ENCODE measurements at regions not wholly inside any gene's neighbourhood (a gene's known extent, or its start where the extent isn't known, plus 50 kb on each side); places are given as distances from the start of the nearest gene placed in this dataset.

GRCh38 chr13:109680288-109680687, 106.1 kb downstream of the IRS2 start:
- H3K27me3 Mint-ChIP-seq (ENCODE audit: low read depth, unreplicated experiment), result peaks cover 12% of the 10 kb centered on the region
- no peak overlapping the region for H3K4me3 ChIP-seq (ENCODE audit: insufficient read depth, low read depth, low read length)
- peaks cover 16% of the 10 kb centered on the region for H3K27me3 ChIP-seq (ENCODE audit: insufficient read depth, low read length)
- H2AFZ ChIP-seq (ENCODE audit: low read depth, low read length), result no peak overlapping the region
- H3K4me1 ChIP-seq (ENCODE audit: insufficient read depth, low read length), result no peaks in the 10 kb centered on the region
- FAIRE-seq (no peak), DNase-seq (ENCODE audit: low read depth) (no peak)
- no peaks in the 10 kb centered on the region for H4K20me1 ChIP-seq (ENCODE audit: insufficient read depth, low read length)
- H3K79me2 ChIP-seq (ENCODE audit: insufficient read depth, low read length), result no peaks in the 10 kb centered on the region
- H3K9ac ChIP-seq (ENCODE audit: low read length), result no peak overlapping the region
- H3K27ac Mint-ChIP-seq (ENCODE audit: unreplicated experiment), result no peak overlapping the region
- peaks cover 4% of the 10 kb centered on the region for H3K9me3 Mint-ChIP-seq (ENCODE audit: unreplicated experiment)
- H3K27ac ChIP-seq (ENCODE audit: low read depth, low read length), result no peak overlapping the region
- H3K36me3 Mint-ChIP-seq (ENCODE audit: low read depth, unreplicated experiment), result no peaks in the 10 kb centered on the region
- no peak overlapping the region for H3K4me3 Mint-ChIP-seq (ENCODE audit: unreplicated experiment)
- TF ChIP-seq EZH2 (IDR thresholded peaks at IDR 0.05; ENCODE audit: insufficient read depth, low read length), result no peak
- TF ChIP-seq CTCF (IDR thresholded peaks at IDR 0.05; ENCODE audit: insufficient read depth, low read depth, low read length), result no peak
- no peak overlapping the region for H3K4me2 ChIP-seq (ENCODE audit: low read length)
- H3K4me1 Mint-ChIP-seq (ENCODE audit: low read depth, unreplicated experiment), result no peaks in the 10 kb centered on the region
- H3K9me3 ChIP-seq (ENCODE audit: insufficient read depth, low read depth, low read length), result no peaks in the 10 kb centered on the region
- no peaks in the 10 kb centered on the region for H3K36me3 ChIP-seq (ENCODE audit: insufficient read depth, low read length)

GRCh38 chr13:109678459-109678858, 107.9 kb downstream of the IRS2 start:
- TF ChIP-seq EZH2 (IDR thresholded peaks at IDR 0.05; ENCODE audit: insufficient read depth, low read length) (no peak), CTCF (IDR thresholded peaks at IDR 0.05; ENCODE audit: insufficient read depth, low read depth, low read length) (no peak)
- H3K36me3 ChIP-seq (ENCODE audit: insufficient read depth, low read length), result no peaks in the 10 kb centered on the region
- H3K27ac Mint-ChIP-seq (ENCODE audit: unreplicated experiment), result no peak overlapping the region
- no peaks in the 10 kb centered on the region for H3K4me1 ChIP-seq (ENCODE audit: insufficient read depth, low read length)
- no peak overlapping the region for H3K27ac ChIP-seq (ENCODE audit: low read depth, low read length)
- H3K4me3 Mint-ChIP-seq (ENCODE audit: unreplicated experiment), result no peak overlapping the region
- DNase-seq (ENCODE audit: low read depth) (no peak), FAIRE-seq (no peak)
- H3K9me3 Mint-ChIP-seq (ENCODE audit: unreplicated experiment), result peaks cover 4% of the 10 kb centered on the region
- H3K27me3 Mint-ChIP-seq (ENCODE audit: low read depth, unreplicated experiment), result peaks cover 11% of the 10 kb centered on the region
- H3K4me1 Mint-ChIP-seq (ENCODE audit: low read depth, unreplicated experiment), result no peaks in the 10 kb centered on the region
- no peaks in the 10 kb centered on the region for H3K79me2 ChIP-seq (ENCODE audit: insufficient read depth, low read length)
- H2AFZ ChIP-seq (ENCODE audit: low read depth, low read length), result no peak overlapping the region
- H4K20me1 ChIP-seq (ENCODE audit: insufficient read depth, low read length), result no peaks in the 10 kb centered on the region
- no peaks in the 10 kb centered on the region for H3K9me3 ChIP-seq (ENCODE audit: insufficient read depth, low read depth, low read length)
- H3K4me3 ChIP-seq (ENCODE audit: insufficient read depth, low read depth, low read length), result no peak overlapping the region
- H3K9ac ChIP-seq (ENCODE audit: low read length), result no peak overlapping the region
- H3K36me3 Mint-ChIP-seq (ENCODE audit: low read depth, unreplicated experiment), result no peaks in the 10 kb centered on the region
- peaks cover 11% of the 10 kb centered on the region for H3K27me3 ChIP-seq (ENCODE audit: insufficient read depth, low read length)
- no peak overlapping the region for H3K4me2 ChIP-seq (ENCODE audit: low read length)

GRCh38 chr13:109677206-109677605, 109.2 kb downstream of the IRS2 start:
- FAIRE-seq (no peak), DNase-seq (ENCODE audit: low read depth) (no peak)
- Mint-ChIP-seq H3K27me3 (ENCODE audit: low read depth, unreplicated experiment) (peaks cover under 1% of the 10 kb centered on the region), H3K27ac (ENCODE audit: unreplicated experiment) (no peak overlapping the region), H3K9me3 (ENCODE audit: unreplicated experiment) (no peaks in the 10 kb centered on the region), H3K4me1 (ENCODE audit: low read depth, unreplicated experiment) (no peaks in the 10 kb centered on the region), H3K36me3 (ENCODE audit: low read depth, unreplicated experiment) (no peaks in the 10 kb centered on the region), H3K4me3 (ENCODE audit: unreplicated experiment) (no peak overlapping the region)
- no peaks in the 10 kb centered on the region for H4K20me1 ChIP-seq (ENCODE audit: insufficient read depth, low read length)
- no peak overlapping the region for H3K4me3 ChIP-seq (ENCODE audit: insufficient read depth, low read depth, low read length)
- H3K9me3 ChIP-seq (ENCODE audit: insufficient read depth, low read depth, low read length), result no peaks in the 10 kb centered on the region
- no peak overlapping the region for H3K27ac ChIP-seq (ENCODE audit: low read depth, low read length)
- TF ChIP-seq EZH2 (IDR thresholded peaks at IDR 0.05; ENCODE audit: insufficient read depth, low read length) (no peak), CTCF (IDR thresholded peaks at IDR 0.05; ENCODE audit: insufficient read depth, low read depth, low read length) (no peak)
- no peaks in the 10 kb centered on the region for H3K36me3 ChIP-seq (ENCODE audit: insufficient read depth, low read length)
- H3K27me3 ChIP-seq (ENCODE audit: insufficient read depth, low read length), result peaks cover 2% of the 10 kb centered on the region
- H3K9ac ChIP-seq (ENCODE audit: low read length), result no peak overlapping the region
- H3K4me2 ChIP-seq (ENCODE audit: low read length), result no peak overlapping the region
- no peaks in the 10 kb centered on the region for H3K4me1 ChIP-seq (ENCODE audit: insufficient read depth, low read length)
- H3K79me2 ChIP-seq (ENCODE audit: insufficient read depth, low read length), result no peaks in the 10 kb centered on the region
- H2AFZ ChIP-seq (ENCODE audit: low read depth, low read length), result no peak overlapping the region
